ENCODE measurements at regions not wholly inside any gene's neighbourhood (a gene's known extent, or its start where the extent isn't known, plus 50 kb on each side); places are given as distances from the start of the nearest gene placed in this dataset.
A peak's percentile ranks its signal among the peaks of the same experiment; 100 is the strongest.

DNA sequence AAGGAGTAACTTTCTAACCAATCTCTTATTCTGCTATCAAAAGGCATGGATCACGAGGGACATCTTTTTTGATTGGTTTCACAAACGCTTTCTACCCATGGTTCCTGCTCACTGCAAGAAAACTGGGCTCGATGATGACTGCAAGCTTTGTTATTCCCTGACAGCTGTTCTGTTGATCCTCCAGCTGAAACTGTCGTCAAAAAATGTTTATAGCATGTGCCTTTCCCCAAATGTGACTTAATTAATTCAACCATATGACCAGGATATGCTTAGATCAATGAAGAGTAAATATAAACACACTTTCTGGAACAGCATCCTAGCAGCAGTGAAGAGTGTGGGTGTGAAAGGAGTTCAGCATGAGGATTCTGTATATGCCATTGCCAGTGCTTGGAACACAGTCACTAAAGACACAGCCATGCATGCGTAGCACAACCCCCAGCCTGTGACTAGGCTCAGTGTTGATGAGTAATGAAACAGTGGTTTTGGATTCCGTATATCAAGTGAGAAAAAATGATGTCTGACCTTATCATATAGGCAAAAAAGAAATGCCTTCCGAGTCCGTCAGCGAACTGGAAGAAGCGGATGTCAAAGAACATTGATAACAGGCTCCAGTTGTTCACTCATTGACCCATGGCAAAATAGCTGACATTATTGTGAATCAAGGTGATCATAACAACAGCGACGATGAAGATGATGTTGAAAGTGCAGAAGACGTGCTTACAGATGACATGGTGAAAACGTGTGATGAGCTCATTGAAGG lies 347.4 kb downstream of the FGF9 start:
- no peak for DNase-seq

- no peak for DNase-seq
Measured at GRCh38 chr13:22018836-22019210, 347.9 kb downstream of the FGF9 start.

GRCh38 chr13:22024381-22024994 lies 353.6 kb downstream of the FGF9 start:
- no peak for DNase-seq

GRCh38 chr13:22027566-22027965 lies 356.7 kb downstream of the FGF9 start:
- no peak for DNase-seq

DNA sequence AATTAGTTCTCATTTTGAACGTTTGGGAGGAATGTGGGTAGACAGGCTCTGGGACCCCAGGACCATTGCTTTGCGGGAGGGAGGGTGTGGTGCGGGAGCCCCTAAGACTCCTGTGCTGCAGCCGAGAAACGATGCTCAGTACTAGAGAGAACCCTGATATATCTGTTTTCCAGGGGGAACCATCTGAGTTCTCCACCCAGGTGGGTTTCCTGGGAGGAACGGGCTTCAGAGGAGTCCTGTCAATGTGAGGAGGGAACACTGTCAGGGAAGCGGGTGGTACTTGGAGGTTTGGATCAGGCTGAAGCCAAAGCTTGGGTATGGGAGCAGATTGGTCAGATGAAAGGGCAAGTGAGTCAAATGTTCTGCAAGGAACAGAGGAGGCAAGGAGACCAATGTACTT lies 358.0 kb downstream of the FGF9 start:
- DNase-seq: no peak

DNA sequence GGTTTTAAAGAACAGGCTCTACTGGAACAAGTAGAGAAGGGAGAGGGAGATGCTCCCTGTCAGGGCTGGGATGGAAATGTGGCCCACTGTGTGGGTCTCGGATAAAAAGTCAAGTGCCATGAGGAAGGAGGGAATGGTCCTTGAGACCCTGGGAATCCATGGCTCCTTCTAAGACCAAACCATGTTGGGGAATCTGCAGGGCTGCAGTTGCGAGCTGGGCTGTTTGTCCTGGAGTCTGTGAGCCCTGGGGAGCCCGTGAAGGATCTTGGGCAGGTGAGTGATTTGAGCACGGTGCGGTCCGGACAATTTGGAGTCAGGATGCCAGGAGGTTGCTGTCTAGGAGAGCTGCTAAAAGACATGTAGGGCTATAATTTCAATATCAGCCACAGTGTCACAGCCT lies 359.4 kb downstream of the FGF9 start:
- no peak for DNase-seq

GRCh38 chr13:22031702-22032286 lies 360.9 kb downstream of the FGF9 start:
- no peak for DNase-seq

- DNase-seq: no peak
Measured at GRCh38 chr13:22032905-22033304, 362.0 kb downstream of the FGF9 start.

GRCh38 chr13:22039961-22040360 lies 369.1 kb downstream of the FGF9 start:
- no peak for DNase-seq

- no peak for DNase-seq
Measured at GRCh38 chr13:22040810-22041364, 370.0 kb downstream of the FGF9 start.

DNA sequence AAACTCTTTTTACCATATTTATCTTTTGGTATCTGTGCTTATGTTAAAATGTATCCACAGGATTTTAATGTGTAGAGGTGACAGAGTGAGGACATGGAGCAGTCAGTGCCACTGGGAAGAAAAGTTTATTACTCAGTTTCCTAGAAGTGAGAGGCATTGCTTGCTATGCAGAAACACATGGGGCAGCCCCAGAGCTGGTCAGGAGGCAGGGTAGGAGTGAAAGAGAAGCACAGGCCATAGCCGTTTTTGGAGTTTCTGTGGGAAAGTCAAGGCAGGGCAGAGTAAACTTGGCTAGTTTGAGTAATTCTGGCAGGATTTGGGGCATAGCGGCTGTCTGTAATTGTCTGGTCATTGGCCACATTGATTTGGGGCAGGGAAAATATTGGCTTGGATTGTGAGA lies 370.9 kb downstream of the FGF9 start:
- DNase-seq: no peak

GRCh38 chr13:22047082-22047784 lies 376.4 kb downstream of the FGF9 start:
- DNase-seq: no peak

DNA sequence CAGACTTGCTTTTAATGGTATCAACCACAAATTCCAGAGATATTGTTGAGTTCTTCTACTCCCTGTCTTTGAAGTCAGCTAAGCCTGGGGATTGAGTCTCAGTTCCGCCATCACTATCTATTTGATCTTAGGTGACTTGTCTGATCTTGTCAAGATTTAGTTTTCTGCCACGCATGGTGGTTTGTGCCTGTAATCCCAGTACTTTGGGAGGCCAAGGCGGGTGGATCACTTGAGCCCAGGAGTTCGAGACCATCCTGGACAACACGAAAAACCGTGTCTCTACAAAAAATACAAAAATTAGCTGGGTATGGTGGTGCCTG lies 376.9 kb downstream of the FGF9 start:
- DNase-seq: no peak

GRCh38 chr13:22049384-22049783 lies 378.5 kb downstream of the FGF9 start:
- DNase-seq: no peak

DNA sequence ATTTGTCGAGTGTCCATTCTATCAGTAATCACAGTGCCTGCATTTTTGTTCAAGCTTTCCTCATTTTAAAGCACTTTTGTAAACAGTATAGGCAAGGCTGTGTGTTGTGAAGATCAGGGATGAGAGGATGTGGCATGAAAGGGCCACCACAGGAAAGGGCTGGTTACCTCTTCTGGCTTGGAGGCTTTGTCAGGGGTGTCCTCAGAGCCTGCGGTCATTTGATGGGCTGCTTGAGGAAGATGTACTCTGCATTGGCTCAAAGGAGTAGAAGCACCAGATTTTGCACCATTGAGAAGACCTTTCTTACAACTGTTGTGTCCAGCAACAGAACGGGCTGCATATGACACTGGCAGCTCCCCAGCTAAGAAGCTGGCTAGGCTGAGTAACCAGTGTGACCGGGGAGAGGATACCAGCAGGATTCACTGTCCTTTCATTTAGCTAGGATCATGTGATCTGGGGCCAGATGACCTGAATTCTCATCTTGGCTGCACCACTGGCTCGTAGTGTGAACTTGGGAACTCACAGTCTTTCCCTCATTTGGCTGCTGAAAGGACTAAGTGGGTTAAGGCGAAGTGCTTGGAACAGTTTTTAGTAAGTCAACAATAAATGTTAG lies 380.2 kb downstream of the FGF9 start:
- no peak for DNase-seq

DNA sequence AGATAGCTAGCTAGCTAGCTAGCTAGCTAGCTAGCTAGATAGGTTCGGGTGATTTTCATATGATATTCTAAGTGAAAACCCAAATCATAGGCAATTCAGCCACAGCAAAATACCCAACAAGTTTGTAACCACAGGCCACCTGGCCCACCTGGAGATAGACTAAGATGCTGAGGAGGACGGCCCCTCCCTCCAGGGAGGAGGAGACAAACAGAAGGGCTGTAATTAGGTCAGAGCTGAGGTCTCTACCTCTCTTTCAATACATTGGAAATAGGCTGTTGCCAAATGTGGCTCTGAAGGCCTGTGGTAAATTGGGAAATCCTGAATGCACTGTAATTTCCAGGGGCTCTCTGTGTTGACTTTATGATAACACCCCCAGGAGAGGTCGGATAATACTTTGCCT lies 382.2 kb downstream of the FGF9 start:
- DNase-seq: no peak

DNA sequence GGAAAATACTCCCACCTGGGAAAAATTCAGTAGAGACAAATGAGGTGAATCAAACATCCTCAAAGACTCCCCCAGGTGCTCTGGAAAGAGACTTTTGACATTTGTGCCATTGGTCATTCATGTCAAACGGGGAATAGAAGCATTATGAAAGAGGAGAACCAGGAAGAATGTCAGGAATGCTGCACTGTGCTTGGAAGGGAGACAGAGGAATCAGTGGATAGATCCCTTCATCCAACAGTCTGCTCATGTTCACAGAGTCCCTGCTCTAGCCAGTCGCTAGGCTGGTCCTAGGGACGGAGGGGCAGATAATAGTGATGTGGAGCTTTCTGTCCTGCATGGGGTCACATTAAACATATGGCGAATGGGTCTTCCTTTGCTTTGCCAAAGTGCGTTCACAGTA lies 384.4 kb downstream of the FGF9 start:
- DNase-seq: no peak

DNA sequence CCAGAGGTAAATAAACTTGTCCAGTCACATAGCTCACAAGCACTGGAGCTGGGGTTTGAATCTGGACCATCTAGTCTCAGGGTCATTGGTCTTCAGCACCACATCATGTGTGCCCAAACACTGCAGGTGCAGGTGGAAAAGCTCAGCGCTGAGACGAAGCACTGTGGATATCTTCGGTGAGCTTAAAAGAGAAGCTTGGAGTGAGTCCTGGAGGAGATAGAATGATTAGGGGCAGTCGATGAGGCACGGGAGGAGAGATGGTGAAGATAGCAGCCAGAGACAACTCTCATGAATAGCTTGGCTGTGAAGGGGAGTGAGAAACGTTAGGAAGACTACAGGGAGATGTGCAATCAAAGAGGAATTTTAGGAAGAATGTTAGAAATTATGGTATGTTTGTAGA lies 389.3 kb downstream of the FGF9 start:
- DNase-seq: no peak

- DNase-seq: peak; percentile 86
Measured at GRCh38 chr13:22061371-22061805, 390.5 kb downstream of the FGF9 start.

- no peak for DNase-seq
Measured at GRCh38 chr13:22061806-22062391, 391.0 kb downstream of the FGF9 start.

DNA sequence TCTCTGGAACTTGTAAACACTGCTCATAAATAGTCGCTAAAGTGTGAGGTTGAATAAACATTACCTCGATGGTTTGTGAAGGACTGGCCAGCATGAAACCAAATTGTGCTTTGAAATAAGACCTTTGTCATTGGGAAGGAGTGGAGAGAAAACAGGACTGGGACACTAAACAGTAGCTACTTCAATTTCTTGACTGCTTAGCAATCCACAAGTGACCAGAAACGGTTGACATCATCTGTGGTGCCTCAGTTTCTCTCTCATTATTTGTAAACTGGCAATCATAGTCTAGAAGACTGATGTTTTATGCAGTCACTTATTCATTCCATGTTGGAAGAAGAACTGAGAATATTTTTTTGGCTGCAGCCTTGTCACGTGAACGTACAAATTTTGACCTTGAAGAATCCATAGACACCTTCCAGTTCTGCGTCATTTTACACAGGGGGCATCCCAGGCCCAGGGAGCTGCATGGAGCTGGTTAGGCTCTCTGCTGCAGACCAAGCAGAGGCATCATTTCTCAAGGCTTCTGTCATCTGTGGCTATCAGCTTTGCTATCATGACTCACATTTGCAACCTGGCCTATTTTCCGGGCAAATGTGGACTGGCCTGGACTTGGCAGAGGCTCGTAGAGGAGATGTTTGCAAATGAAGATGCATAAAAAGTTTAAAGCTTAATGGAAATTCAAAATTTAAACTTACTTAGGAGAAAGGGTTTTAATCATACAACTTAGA lies 391.8 kb downstream of the FGF9 start:
- DNase-seq: no peak

Data from activated CD8-positive, alpha-beta memory T cell treated with anti-CD3 and anti-CD28 coated beads for 24 hours (primary cell).